A673 (cell line): ENCODE measurements at regions not wholly inside any gene's neighbourhood (a gene's known extent, or its start where the extent isn't known, plus 50 kb on each side); places are given as distances from the start of the nearest gene placed in this dataset.

Source experiments
- CTCF ChIP-seq: fragments of 300-800, 200-600 bp; sonication (generic); conservative IDR thresholded peaks from 2 replicates; pipeline ENCODE4 v1.5.1; 2017; ENCODE audit warnings: low read depth, mild to moderate bottlenecking, antibody characterized with exemption, low read length, moderate library complexity, mixed read lengths
- EZH2 ChIP-seq: fragments of 200-600 bp; sonication (generic); IDR thresholded peaks from 2 replicates; pipeline ENCODE4 v1.6.1; 2017; ENCODE audit warnings: borderline replicate concordance, low read depth, mild to moderate bottlenecking, mixed read lengths, antibody characterized with exemption, low read length; ENCODE audit not compliant: poor library complexity, severe bottlenecking

DNA sequence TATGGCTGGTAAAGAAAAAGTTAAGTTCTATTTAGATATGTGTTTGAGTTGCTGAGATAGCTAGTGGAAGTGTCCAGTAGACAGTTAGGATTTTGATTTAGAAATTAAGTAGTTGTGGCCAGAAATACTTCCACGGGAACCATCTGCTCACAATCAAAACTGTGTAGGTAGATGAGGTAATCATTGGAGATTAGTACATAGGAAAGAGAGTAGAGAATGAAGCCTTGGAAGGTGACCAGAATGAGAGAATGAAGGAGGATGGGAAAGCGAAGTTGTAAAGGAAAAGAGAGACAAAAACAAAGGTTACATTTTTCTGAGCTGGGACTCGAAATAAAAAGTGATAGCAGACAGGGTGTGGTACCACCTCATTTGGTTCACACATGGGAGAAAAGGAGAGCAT, 296.9 kb upstream of the SORL1-AS1 start:
- no peak for TF ChIP-seq CTCF
- TF ChIP-seq EZH2, result no peak
